ENCODE measurements at regions not wholly inside any gene's neighbourhood (a gene's known extent, or its start where the extent isn't known, plus 50 kb on each side); places are given as distances from the start of the nearest gene placed in this dataset.

DNA sequence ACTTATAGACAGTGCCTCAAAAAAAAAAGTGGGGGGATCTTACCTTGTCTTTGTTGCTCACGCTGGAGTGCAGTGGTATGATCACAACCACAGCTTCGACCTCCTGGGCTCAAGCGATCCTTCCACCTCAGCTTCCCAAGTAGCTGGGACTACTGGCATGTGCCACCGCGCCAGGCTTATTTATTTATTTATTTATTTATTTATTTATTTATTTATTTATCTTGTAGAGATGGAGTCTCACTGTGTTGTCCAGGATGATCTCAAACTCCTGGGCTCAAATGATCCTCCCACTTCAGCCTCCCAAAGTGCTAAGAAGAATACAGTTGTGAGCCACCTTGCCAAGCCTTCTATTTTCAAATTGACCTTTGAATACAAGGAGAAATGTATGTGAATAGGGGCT lies 553.0 kb upstream of the BTBD3 start:
- TF ChIP-seq, protein P1, sequence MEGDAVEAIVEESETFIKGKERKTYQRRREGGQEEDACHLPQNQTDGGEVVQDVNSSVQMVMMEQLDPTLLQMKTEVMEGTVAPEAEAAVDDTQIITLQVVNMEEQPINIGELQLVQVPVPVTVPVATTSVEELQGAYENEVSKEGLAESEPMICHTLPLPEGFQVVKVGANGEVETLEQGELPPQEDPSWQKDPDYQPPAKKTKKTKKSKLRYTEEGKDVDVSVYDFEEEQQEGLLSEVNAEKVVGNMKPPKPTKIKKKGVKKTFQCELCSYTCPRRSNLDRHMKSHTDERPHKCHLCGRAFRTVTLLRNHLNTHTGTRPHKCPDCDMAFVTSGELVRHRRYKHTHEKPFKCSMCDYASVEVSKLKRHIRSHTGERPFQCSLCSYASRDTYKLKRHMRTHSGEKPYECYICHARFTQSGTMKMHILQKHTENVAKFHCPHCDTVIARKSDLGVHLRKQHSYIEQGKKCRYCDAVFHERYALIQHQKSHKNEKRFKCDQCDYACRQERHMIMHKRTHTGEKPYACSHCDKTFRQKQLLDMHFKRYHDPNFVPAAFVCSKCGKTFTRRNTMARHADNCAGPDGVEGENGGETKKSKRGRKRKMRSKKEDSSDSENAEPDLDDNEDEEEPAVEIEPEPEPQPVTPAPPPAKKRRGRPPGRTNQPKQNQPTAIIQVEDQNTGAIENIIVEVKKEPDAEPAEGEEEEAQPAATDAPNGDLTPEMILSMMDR (IDR thresholded peaks at IDR 0.05; ENCODE audit: low read depth, low read length) = no peak
- no peak for TF ChIP-seq EZH2phosphoT487 (IDR thresholded peaks at IDR 0.05; ENCODE audit: low read depth)

Measured in OCI-LY3 (cell line).